ENCODE measurements at regions not wholly inside any gene's neighbourhood (a gene's known extent, or its start where the extent isn't known, plus 50 kb on each side); places are given as distances from the start of the nearest gene placed in this dataset.

DNA sequence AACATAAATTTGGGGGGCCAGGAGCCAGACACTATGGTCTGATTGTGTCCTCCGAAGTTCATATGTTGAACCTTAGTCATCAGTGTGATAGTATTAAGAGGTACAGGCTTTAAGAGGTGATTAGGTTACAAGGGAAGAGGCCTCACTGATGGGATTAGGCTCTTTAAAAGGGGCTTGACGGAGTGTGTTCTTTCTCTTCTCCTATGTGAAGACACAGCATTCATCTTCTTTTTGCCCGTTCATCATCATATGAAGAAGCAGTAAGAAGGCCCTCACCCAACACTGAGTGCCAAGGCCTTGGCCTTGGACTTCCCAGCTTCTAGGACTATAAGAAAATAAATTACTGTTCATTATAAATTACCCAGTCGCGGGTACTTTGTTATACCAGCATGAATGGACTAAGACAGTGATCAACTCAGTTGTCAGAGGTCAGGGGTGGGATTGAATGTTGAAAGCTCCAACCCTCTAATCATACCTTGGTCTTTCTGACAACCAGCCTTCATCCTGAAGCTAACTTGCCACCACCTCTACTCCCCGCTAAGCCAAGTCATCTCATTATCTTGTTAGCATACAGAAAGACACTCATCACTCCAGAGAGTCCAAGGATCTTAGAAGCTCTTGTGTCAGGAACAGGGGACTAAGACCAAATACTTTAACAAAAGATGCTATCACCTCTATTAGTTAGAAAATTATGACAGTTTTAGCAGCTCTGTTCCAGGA is 543.4 kb upstream of the DIPK2B start:
- no peak for DNase-seq (ENCODE audit: low read depth)

DNA sequence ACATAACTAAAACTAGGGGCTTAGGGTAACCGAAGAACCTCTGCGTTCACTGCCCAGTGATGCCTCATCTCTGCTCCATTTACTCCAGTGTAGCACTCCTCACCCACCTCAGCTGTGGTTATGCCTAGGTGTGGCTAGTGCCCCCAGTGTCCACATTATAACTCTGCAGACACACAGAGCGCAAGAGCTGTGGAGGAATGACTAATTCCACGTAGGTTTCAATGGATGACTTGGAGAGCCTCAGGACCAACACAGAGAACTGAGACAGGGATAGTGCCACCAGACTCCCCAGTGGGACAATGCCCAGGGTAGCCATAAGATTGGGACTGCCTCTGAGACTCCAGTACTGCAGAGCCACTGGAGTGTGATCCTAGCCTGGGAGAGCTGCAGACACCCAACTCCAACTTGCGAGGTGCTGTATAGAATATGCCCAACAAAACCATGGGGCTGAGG is 542.4 kb upstream of the DIPK2B start:
- DNase-seq (ENCODE audit: low read depth) = no peak

- DNase-seq (ENCODE audit: low read depth) = no peak
Observed at GRCh38 chrX:45740291-45740690, 539.6 kb upstream of the DIPK2B start.

DNA sequence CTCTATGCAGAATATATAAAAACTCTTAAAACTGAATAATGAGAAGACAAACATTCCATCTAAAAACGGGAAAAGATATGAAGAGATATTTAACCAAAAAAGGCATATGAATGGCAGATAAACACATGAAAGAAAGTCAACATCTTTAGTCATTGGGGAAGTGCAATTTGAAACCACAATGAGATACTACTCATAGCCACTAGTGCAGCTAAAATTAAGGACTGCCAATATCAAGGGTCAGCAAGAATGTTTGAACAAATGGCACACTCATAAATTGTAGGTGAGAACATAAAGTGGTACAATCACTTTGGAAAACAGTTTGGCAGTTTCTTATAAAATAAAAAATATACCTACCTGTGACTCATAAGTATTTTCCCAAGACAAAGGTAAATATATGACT is 534.9 kb upstream of the DIPK2B start:
- DNase-seq (ENCODE audit: low read depth) = no peak

DNA sequence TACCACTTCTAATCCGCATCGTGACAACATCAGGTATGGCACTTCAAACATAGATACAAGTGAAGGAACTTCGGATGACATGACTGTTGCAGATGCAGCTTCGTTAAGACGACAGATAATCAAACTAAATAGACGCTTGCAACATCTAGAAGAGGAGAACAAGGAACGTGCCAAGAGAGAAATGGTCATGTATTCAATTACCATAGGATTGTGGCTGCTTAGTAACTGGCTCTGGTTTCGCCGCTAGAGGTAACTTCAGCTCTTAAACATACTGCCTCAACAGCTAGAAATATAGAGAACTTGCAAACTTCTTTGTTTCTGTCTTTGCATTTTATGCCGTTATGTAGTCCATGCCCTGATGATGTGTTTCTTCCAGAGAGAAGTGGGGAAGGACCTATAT is 530.8 kb upstream of the DIPK2B start:
- no peak for DNase-seq (ENCODE audit: low read depth)

- DNase-seq (ENCODE audit: low read depth) = no peak
Observed at GRCh38 chrX:45727761-45728160, 527.1 kb upstream of the DIPK2B start.

DNA sequence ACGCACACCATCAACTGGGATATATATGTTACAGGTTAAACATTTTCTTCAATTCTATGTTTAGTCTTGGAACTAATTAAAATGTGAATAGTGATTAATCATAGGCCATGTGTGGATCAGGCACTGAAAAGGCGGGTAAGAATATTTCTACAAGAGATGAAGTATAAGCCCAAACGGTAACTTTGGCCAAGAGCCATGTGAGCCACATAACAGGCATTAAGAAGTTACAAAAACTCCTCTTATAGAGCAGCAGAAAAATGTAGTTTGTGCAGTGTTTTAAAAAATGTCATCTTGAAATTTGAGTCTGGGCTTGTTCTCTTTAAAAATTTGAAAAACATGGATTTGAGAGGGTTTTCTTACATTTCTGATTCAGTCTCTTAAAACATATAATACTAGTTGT is 521.8 kb upstream of the DIPK2B start:
- no peak for DNase-seq (ENCODE audit: low read depth)

- DNase-seq (ENCODE audit: low read depth) = no peak
Observed at GRCh38 chrX:45719751-45720501, 519.2 kb upstream of the DIPK2B start.

DNA sequence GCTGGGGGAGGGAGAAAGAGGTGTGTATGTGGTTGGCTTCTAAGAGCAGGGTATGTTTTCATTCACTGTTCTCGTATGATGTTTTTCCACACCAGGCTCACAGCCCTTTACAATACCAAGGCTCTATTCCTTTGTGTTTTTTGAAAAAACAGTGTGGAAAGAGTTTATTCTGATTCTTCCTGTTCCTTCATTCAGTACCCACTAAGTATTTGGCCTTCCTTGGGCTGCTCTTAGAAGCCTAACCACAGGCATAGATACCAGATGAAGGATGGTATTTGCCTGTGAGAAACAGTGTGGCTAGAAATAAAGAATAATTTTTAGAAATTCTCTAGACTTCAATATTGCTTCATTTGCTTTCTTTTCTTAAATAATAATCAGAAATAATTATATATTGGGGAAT is 518.0 kb upstream of the DIPK2B start:
- DNase-seq (ENCODE audit: low read depth) = no peak

- DNase-seq (ENCODE audit: low read depth) = no peak
Observed at GRCh38 chrX:45716750-45717149, 516.1 kb upstream of the DIPK2B start.

DNA sequence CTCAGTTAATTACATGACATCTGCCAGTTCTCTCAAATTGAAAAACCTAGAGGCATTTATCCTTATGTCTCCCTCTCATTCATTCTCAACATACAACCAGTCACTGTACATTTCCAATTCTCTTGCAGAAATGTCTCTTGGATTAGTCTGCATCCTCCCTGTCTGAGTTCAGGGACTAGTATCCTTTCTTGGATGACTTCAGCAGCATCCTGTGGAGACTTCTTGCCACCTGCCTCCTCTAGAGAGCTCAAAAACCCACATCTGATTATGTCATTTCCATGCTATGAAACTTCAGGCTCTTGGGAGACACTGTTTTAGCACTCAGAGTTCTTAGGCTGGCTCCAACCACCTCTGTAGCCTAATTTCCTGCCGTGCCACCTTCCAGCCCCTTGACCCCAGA is 515.1 kb upstream of the DIPK2B start:
- DNase-seq (ENCODE audit: low read depth) = no peak

- no peak for DNase-seq (ENCODE audit: low read depth)
Observed at GRCh38 chrX:45714866-45715265, 514.2 kb upstream of the DIPK2B start.

GRCh38 chrX:45712067-45712466 is 511.4 kb upstream of the DIPK2B start:
- no peak for DNase-seq (ENCODE audit: low read depth)

GRCh38 chrX:45711231-45711630 is 510.6 kb upstream of the DIPK2B start:
- DNase-seq (ENCODE audit: low read depth) = no peak

DNA sequence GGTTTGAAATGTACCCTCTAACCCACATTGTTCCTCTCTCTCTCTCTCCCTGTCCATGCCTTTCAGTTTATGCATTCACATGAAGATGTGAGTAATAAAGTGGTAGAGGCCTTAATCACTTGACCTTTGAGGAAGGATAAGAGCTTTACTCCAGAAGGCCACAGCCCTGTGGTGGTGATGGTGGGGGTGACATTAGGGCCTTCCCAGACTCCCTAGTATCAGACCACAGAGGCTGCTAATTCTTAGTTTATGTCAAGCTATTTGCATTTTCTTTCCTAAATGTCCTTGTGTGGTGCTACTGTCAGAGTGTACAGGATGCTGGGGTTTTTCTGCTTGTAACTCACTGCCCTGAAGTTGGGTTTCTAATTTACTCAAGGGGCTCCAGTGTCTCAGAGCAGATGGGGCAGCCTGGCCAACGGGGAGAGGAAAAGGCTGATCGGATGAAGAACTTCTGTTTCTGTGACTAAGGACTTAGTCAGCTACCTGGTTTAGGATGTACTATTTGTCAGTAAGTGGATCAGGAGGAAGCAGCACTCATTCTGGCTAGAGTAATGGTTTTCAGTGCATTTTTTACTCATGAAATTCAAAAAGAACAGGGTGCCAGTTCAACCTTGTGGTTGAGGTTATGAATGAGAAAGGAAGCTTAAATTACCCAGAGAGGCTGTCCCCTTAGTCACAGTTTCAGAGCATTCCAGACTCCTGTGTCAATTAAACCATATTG is 509.6 kb upstream of the DIPK2B start:
- DNase-seq (ENCODE audit: low read depth) = no peak

DNA sequence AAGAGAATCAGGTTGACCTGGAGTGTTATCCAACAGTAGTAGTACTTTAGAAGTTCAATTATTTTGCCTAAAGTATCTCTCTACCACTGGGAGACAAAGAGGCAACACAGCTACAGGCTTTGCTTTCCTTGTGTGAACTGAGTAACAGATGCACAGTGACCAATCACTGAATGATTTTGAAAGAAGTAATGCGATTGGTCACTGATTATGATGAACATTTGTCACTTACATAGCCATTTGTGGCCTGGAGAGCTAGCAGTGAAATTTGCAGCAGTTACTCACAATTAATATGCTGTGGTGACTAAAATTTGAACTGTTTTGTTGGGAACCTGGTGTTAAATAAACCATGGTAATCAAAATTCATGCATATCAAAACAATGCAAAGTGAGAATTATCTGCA is 508.7 kb upstream of the DIPK2B start:
- no peak for DNase-seq (ENCODE audit: low read depth)

GRCh38 chrX:45699158-45699557 is 498.5 kb upstream of the DIPK2B start:
- DNase-seq (ENCODE audit: low read depth) = no peak

DNA sequence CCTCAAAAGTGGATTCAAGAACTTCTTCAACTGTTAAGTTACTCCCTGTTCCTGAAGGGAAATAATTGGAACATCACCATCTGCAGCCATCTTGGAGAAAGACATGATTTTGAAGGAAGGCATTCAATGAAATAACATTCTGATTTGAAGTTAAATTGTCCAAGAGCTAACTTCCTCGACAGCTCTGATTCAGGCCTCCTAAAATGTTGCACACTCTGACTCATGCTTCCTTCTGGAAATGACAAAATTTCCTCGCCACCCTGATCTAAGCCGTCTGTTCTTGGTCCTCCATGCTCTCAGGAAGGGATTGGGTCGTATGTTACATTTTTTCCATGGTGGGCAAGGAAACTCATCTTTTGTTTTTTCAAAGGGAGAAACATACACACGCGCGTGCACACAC is 496.9 kb upstream of the DIPK2B start:
- no peak for DNase-seq (ENCODE audit: low read depth)

DNA sequence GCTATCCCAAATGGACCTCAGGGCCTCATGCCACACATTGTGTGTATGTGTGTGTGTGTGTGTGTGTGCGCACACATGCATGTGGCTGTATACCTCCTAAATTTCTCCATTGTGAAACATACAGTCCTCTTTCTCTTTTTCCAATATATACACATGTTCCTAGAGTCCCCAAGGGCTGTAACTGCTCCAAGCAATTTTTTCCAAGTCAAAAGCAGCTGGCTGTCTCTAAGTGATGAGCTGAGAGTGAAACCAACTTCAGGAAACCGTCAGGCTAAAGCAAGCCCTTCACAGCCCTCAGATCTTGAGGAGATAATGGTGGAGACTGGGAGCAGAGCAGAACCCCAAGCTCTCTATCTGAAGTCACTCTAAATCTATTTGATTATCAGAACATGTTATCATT is 496.1 kb upstream of the DIPK2B start:
- no peak for DNase-seq (ENCODE audit: low read depth)

- DNase-seq (ENCODE audit: low read depth) = no peak
Observed at GRCh38 chrX:45689971-45690370, 489.3 kb upstream of the DIPK2B start.

DNA sequence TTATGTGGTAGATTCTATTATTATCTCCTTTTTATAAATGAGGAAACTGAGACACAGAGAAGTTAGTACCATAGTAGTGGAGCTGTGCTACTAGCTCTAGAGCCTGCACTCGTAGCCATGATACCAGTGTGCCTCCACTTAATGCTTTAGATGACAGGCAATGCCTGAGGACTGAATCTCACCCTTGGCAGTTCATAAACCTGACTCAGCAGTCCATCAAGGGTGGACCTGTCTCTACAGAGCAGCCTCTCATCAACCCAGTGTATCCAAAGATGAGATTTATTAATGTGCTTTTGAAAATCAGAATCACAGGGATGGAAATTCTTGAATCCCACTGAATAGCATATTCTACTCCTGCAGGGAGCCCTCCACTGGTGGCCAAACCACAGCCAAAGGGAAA is 483.2 kb upstream of the DIPK2B start:
- no peak for DNase-seq (ENCODE audit: low read depth)

DNA sequence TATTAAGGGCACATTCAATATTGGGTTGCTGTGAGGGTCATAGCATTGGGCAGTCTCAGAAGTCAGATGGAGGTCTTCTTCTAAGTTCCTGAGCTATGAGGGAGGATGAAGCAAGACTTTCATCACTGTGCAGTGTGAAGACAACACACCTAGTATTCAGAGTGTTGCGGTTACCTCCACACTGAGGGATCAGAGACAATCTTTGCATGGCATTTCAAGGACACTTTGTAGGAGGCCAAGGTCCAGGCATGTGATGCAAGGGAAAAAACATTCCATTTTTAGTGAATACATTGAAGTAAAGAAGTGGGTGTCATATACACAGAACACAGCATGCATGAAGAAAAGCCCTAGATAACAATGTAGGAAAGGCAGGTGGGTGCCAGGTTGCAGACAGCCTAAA is 481.2 kb upstream of the DIPK2B start:
- DNase-seq (ENCODE audit: low read depth) = no peak

DNA sequence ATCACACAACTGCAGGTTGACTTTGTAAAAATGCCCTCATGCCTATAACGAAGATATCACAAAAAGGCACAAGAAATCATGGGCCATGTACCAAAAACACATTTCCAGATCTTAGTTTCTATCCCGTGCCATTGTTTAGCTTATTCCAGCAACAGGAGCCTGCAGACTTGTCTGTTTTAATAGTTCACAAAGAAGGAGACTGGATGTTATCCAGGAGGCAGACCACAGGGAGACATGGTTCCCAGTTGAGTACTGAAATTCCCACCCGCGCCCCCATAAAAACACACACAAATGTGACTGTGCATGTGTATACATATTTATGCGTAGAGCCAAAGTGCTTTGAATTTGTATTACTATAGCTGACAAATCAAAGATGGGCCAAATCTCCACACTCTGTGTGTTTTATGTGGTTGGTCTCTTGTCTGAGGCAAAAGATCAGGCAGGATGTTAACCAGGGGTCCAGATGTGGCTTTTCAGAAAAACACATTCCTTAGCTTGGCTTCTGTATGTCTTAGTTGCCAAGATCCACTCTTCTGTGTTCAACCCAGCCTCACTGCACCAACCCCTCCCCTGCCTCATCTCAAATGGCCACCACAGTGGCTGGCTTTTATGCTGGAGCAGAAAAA is 469.2 kb upstream of the DIPK2B start:
- no peak for DNase-seq (ENCODE audit: low read depth)
